ENCODE measurements at regions not wholly inside any gene's neighbourhood (a gene's known extent, or its start where the extent isn't known, plus 50 kb on each side); places are given as distances from the start of the nearest gene placed in this dataset.

- DNase-seq = no peak
Measured at GRCh38 chr12:94777936-94778335, 127.6 kb upstream of the TMCC3 start.

- no peak for DNase-seq
Measured at GRCh38 chr12:94775710-94776109, 125.4 kb upstream of the TMCC3 start.

DNA sequence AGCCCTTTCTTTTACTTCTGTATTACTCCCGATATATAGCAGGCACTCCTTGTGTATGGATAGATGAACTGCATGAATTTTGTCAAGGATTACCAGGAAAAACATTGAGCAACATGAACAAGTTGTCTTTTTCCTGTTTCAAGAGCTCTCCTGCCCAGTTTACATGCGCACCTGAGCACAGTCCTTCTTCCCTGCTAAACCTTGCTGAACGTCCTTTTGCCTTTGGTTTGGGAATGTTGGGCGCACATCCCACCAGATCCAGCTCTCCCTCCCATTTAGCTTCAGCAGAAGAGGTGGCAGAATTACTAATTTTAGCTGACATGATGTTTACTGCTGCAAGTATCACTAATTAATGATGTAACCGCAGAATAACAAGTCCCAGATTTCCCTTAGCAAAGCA lies 121.4 kb upstream of the TMCC3 start:
- no peak for DNase-seq

GRCh38 chr12:94771199-94771598 lies 120.8 kb upstream of the TMCC3 start:
- DNase-seq = no peak

GRCh38 chr12:94770791-94771190 lies 120.4 kb upstream of the TMCC3 start:
- no peak for DNase-seq

DNA sequence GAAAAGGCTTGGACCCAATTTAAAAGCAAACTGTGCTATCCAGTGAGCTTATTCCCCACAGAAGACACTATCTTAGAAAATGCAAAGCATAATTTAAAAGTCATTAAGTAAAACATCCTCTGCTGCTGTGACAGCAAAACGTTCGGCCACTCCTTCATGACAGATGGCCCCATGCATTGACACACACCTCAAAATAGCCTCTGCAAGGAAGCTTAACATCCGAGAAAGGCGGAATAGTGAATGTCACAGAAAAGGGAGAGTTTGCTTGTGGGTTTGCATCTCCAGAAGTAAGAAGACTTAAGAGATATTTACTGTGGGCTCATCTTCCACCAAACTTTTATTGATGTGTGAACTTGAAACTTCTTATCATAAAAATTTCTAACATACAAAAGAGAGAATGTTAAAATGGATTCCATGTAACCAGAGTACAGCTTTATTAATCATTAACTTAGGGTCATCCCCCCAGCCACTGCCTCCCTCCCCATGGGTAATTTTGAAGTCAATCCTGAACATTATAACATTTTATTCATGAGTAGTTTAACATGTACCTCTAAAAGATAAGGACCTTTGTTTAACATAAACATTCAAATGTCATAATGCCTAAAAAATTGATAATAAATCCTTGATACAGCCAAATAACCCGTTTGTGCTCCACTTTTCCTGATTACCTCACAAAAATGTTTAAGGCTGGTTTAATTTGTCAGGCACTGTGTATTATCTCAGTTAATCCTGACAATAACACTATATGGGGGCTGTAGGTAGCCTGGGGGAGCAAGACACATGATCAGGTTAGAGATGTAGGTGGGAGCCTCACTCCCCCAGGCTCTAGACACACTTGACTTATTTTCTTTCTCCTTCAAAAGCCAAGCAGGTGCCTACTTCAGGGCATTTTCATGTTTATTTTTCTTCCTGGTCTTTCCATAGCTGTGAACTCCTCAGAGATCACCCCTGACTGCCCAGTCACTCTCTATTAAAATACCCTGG lies 119.7 kb upstream of the TMCC3 start:
- DNase-seq = no peak

- DNase-seq = no peak
Measured at GRCh38 chr12:94769047-94769420, 118.7 kb upstream of the TMCC3 start.

DNA sequence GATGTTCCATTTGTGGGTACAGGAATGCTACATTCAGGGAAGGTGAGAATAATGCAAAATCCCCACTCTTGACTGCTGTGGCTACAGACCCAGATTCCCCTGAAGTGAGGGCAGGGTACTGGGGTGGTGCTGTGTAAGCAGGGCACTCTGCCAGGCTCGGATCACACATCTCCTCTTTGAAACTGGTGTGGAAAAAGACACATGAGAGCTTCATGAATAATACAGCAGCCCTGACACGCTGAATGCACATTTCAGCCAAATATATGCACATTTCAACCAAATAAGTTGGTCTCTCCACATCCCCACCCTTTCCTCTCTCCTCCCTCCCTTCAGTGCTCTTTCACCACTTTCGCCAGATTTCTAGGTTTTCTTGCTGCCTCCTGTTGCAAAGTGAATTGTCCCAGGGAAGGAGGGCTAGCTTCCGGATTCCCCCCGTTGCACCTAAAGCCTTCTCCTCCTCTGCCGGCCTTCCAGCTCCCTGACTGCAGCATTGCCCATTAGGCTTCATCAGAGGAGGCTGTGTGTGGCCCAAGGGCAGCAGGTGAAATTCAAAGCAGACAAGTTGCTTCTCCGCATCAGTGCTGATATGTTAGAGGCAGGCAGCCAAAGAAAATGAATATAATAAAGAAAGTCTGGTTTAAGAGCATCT lies 118.2 kb upstream of the TMCC3 start:
- DNase-seq = no peak

GRCh38 chr12:94767956-94768355 lies 117.6 kb upstream of the TMCC3 start:
- DNase-seq = no peak

GRCh38 chr12:94766397-94766796 lies 116.0 kb upstream of the TMCC3 start:
- no peak for DNase-seq

- no peak for DNase-seq
Measured at GRCh38 chr12:94763462-94763861, 113.1 kb upstream of the TMCC3 start.

DNA sequence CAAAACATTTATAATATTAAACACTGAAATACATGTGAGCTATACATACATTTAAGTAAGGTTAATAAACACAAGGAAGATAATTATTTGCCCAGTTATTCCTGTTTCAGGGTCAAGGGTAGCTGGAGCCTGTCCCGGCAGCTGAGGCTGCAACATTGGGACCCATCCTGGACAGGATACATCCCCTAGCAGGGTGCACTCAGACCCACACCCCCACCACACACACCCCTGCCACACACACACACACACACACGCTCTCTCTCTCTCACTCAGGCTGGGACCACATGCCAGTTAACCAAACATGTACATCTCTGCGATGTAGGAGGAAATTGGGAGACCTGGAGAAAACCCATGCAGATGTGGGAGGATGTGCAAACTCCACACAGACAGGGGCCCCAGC lies 112.6 kb upstream of the TMCC3 start:
- no peak for DNase-seq

DNA sequence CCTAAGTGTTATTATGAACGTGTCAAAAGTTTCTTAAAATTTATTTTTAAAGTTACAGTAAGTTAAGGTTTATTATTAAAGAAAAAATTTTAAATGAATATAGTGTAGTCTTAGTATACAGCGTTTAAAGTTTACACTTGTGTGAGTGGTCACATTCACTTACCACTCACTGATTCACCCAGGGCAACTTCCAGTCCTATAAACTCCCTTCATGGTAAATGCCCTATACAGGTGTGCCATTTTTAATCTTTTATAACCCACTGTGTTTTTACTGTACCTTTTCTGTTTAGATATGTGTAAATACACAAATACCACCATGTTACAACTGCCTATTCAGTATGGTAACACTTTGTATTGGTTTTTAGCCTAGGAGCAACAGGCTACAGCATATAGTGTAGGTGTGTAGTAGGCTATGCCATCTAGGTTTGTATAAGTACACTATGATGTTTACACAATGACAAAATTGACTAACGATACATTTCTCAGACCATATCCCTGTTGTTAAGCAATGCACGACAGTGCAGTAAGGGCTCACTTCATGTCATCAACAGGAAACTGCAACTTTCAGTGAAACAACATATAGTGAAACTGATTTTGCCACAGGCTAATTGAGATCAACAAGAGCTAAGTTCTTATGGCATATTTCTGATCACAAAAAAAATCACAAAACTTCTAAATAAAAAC lies 112.0 kb upstream of the TMCC3 start:
- no peak for DNase-seq

DNA sequence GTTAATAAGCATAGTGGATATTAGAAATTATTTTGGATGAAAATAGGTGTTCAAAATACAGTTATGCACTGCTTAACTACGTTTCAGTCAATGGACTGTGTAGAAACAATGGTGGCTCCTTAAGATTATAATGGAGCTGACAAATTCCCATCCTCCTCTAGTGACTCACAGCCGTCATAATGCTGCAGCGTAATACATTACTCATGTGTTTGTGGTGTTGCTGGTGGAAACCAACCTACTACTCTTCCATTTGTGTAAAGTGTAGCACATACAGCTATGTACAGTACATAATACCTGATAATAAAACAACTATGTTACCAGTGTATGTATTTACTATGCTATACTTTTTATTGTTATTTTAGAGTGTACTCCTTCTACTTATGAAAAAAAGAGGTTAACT lies 111.2 kb upstream of the TMCC3 start:
- no peak for DNase-seq

GRCh38 chr12:94760786-94761185 lies 110.4 kb upstream of the TMCC3 start:
- no peak for DNase-seq

GRCh38 chr12:94756789-94757188 lies 106.4 kb upstream of the TMCC3 start:
- DNase-seq = no peak

GRCh38 chr12:94755598-94755997 lies 105.2 kb upstream of the TMCC3 start:
- no peak for DNase-seq

DNA sequence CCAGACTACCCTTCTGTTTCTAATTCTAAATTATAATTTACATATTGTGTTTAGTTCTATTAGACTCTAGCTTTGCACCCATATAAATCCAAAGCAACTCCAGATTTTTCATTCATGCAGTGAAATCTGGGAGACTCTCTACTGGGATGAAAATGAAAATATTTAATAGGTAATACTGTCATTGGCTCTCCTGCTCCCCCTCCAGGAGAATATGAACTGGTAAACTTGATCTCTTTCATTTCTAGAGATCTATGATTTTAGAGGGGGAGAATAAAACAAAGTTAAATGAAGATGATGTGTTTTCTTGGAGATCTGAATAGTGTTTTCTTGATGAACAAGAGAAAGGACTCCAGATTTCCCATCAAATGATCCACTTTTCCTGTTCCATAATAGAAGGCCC lies 104.3 kb upstream of the TMCC3 start:
- DNase-seq = no peak

DNA sequence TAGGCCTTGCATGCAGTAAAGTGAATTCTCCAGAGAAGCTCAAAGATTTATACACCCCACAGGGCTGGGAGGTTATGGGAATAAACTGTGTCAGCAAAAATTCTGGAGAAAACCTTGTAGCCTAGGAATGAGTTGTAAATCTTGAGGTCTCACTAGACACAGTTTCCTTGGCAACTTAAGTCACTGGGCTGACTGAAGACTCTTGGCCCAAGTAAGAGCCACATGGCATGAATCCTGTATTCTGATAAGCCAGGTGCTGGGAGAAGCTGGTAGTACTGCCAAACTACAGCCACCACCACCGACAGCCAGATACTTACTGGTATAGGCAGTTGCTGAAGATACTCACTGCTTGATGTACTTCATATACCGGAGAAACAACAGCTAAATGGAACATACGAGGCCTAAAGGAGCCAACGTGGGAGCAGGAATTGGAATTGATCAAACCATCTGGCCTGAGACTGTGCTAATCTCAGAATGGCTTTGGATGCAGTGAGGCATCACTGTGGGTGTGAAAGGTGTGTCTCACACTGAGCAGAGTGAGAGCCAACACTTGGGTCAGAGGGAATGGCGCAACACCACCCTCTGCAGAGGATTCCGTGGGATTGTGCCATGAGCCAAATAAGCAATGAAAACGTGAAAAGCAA lies 102.8 kb upstream of the TMCC3 start:
- no peak for DNase-seq

- DNase-seq = no peak
Measured at GRCh38 chr12:94750864-94751263, 100.5 kb upstream of the TMCC3 start.

DNA sequence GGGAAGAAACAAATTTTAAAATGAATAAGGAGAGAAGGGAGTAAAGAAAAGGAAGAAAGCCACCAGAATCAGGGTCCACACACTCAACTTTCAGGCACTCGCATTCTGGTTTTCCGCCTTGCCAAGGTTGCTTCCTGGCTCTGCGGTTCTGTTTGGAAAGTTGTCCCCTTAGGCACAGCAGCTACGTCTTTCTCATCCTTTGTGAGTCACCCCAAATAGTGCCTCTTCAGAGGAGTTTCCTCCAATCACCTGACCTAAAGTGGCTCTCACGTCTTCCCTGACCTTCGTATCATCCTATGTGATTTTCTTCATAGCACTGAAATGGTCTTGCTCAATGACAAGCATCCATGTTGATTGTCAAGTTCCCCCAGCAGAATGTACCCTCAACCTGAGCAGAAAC lies 99.5 kb upstream of the TMCC3 start:
- no peak for DNase-seq

DNA sequence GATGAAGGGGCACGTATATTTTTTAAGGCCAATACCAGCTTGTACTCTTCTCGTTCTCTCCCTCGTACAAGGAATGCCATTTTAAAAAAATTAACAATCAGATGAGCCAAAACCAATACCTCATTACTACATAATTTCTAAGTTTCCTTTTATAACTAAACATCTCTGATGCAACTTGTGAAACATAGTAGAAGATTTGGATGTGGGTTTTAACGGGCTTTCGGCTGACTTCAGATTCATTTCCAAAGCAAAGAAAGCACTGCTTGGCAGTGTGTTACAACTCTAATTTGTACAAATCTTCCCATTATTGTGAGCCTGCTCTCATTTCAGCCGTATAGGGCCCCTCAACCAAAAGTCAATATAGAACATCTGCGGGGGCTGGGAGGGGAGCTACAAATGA lies 99.1 kb upstream of the TMCC3 start:
- DNase-seq = no peak

- no peak for DNase-seq
Measured at GRCh38 chr12:94748726-94749421, 98.5 kb upstream of the TMCC3 start.

Data from KG1 (cell line).